T-helper 1 cell treated with Interleukin-12 subunit alpha and Interleukin-12 subunit beta and Interleukin-4 antibody, amounts not matched to agents 30 μg/mL and 1 μg/mL, for 36 hours (primary cell): ENCODE measurements at regions not wholly inside any gene's neighbourhood (a gene's known extent, or its start where the extent isn't known, plus 50 kb on each side); places are given as distances from the start of the nearest gene placed in this dataset.

ENCODE experiments used
- H3K27ac Mint-ChIP-seq: one replicate; pipeline ENCODE4 v1.8.0; 2021; ENCODE audit warnings: mild to moderate bottlenecking, mixed read lengths
- H3K27me3 Mint-ChIP-seq: one replicate; pipeline ENCODE4 v1.8.0; 2021; ENCODE audit warnings: low read depth, mixed read lengths
- H3K36me3 Mint-ChIP-seq: one replicate; pipeline ENCODE4 v1.8.0; 2021; ENCODE audit warnings: low read depth, mixed read lengths
- H3K4me1 Mint-ChIP-seq: one replicate; pipeline ENCODE4 v1.8.0; 2021; ENCODE audit warnings: low read depth, mixed read lengths
- H3K4me3 Mint-ChIP-seq: one replicate; pipeline ENCODE4 v1.8.0; 2021; ENCODE audit warnings: mild to moderate bottlenecking, moderate library complexity, mixed read lengths
- H3K9me3 Mint-ChIP-seq: one replicate; pipeline ENCODE4 v1.8.0; 2021; ENCODE audit warnings: mixed read lengths

DNA sequence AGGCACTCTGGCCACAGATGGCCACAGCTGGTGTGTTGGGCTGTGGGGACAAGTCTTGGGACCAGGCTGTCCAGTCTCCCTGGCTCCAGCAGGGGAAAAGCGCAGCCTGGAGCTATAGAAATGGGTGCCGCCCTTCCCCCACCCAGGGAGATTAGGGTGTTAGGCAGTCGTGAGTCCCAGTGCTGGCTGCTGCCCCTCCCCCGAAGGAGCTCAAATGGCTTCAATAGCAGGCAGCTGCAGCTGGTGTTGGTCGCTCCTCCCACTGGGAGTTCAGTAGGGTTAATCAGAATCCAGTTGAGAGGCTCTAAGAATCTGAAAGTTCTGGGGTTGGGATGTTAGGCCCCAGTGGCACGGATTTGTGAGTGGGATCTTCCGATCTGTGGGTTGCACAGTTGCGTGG, 595.6 kb upstream of the PKN2 start:
- no peak overlapping the region for H3K4me3 Mint-ChIP-seq
- H3K27me3 Mint-ChIP-seq: no peaks in the 10 kb centered on the region
- no peak overlapping the region for H3K27ac Mint-ChIP-seq
- peaks cover 22% of the 10 kb centered on the region for H3K9me3 Mint-ChIP-seq
- no peaks in the 10 kb centered on the region for H3K4me1 Mint-ChIP-seq
- H3K36me3 Mint-ChIP-seq: no peaks in the 10 kb centered on the region

DNA sequence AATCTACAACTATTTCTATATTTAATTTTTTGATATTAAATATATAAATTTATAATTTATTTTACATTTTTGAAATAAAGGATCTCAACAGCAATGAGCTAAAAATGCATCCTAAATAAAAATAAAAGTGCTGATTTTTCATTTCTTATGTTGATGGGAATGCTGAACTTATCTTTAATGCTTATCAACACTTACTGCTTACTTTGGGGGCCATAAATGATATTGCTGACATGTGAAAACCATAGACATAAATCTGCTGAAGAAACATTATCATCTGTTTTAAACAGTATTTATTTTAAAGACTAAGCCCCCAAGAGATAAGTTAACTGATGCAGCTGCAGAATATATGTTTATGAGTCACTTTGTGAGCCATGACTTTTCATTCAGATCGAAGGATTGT, 594.1 kb upstream of the PKN2 start:
- Mint-ChIP-seq H3K4me1 (no peaks in the 10 kb centered on the region), H3K36me3 (no peaks in the 10 kb centered on the region), H3K4me3 (no peak overlapping the region), H3K27me3 (no peaks in the 10 kb centered on the region), H3K27ac (no peak overlapping the region), H3K9me3 (peaks cover 22% of the 10 kb centered on the region)

GRCh38 chr1:88098881-88099280, 585.2 kb upstream of the PKN2 start:
- Mint-ChIP-seq H3K27me3 (peaks cover 3% of the 10 kb centered on the region), H3K4me1 (no peaks in the 10 kb centered on the region), H3K9me3 (no peaks in the 10 kb centered on the region), H3K27ac (no peak overlapping the region), H3K36me3 (no peaks in the 10 kb centered on the region), H3K4me3 (no peak overlapping the region)

DNA sequence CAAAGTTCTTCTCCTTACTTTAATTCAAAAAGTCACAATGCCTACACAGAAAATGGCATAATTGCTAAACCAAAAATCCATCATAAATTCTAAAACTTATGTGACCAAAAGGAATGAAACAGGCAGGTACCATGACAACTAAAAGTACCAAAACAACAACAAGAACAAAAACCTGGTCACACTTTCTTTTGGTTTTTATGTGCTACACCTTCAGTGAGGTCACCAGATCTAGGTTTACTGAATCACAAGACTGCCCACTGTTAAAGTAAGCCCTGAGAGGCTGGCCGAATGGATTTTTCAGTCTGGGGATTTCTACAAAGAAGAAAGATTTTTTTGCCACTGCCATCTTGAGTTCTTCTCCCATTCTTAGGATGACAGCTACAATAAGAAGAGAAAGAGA, 583.0 kb upstream of the PKN2 start:
- H3K36me3 Mint-ChIP-seq: no peaks in the 10 kb centered on the region
- H3K4me1 Mint-ChIP-seq: no peaks in the 10 kb centered on the region
- H3K27ac Mint-ChIP-seq: no peak overlapping the region
- no peak overlapping the region for H3K4me3 Mint-ChIP-seq
- peaks cover 3% of the 10 kb centered on the region for H3K27me3 Mint-ChIP-seq
- no peaks in the 10 kb centered on the region for H3K9me3 Mint-ChIP-seq

DNA sequence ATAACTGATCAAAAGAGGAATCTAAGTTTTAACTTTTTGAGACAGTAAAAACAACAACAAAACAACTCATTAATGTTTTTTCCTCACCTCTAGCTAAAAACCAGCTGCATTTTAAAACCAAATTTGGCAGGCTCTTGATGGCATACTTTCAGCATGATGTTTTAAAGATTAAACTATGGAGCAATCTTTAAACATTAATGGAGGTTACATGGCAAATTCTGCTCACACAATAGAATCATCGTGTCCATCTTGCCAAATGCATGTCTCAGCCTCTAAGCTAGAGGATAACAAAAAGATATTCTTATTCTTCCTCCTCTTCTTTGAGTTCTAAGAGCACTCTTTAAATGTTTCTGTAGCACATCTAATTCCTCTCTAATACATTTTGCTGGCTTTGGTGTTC, 579.8 kb upstream of the PKN2 start:
- no peaks in the 10 kb centered on the region for H3K4me1 Mint-ChIP-seq
- no peak overlapping the region for H3K27ac Mint-ChIP-seq
- H3K27me3 Mint-ChIP-seq: no peaks in the 10 kb centered on the region
- H3K4me3 Mint-ChIP-seq: no peak overlapping the region
- H3K36me3 Mint-ChIP-seq: no peaks in the 10 kb centered on the region
- H3K9me3 Mint-ChIP-seq: no peaks in the 10 kb centered on the region

GRCh38 chr1:88104886-88105285, 579.2 kb upstream of the PKN2 start:
- Mint-ChIP-seq H3K27me3 (no peaks in the 10 kb centered on the region), H3K36me3 (no peaks in the 10 kb centered on the region), H3K27ac (no peak overlapping the region), H3K9me3 (no peaks in the 10 kb centered on the region), H3K4me1 (no peaks in the 10 kb centered on the region), H3K4me3 (no peak overlapping the region)

DNA sequence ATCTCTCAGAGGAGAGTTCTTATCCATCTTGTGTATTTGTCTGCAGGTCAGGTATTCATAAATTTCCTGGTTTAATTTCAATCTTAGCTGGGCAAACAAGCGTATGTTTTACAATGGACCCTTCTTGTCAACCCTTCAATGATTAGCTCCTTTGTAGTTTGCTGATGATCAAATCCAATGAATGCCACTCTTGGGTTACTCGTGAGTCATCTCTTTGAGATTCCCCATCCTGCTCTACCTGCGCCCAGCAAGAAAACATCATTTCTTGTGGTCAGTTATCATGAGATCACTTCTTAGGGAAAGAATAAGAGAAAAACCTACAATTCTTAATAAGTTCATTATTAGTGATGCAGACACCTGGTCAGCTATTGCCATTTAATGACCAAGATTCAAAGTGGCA, 572.3 kb upstream of the PKN2 start:
- Mint-ChIP-seq H3K27me3 (peaks cover 3% of the 10 kb centered on the region), H3K36me3 (no peaks in the 10 kb centered on the region), H3K9me3 (no peaks in the 10 kb centered on the region), H3K4me1 (no peaks in the 10 kb centered on the region), H3K27ac (no peak overlapping the region), H3K4me3 (no peak overlapping the region)

DNA sequence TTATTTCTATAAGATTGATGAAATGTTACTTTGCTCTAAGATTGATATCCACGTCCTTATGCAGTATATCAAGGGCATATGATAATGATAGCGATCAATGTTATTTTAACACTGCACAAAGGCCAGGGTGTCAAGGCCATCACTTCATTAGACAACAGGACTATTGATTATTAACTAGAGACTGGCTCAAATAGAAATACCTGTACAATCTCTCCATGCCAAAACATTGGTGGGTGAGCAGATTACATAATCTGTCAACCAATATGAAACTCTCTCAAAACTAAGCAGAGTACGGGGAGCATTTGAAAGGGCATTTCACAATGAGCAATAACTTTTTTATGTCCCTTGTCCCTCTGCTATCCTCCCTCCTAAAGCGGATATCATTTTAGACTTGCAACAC, 566.5 kb upstream of the PKN2 start:
- Mint-ChIP-seq H3K36me3 (no peaks in the 10 kb centered on the region), H3K27me3 (no peaks in the 10 kb centered on the region), H3K4me3 (no peak overlapping the region), H3K4me1 (no peaks in the 10 kb centered on the region), H3K9me3 (no peaks in the 10 kb centered on the region), H3K27ac (no peak overlapping the region)

- Mint-ChIP-seq H3K27ac (no peak overlapping the region), H3K9me3 (no peaks in the 10 kb centered on the region), H3K36me3 (no peaks in the 10 kb centered on the region), H3K4me1 (no peaks in the 10 kb centered on the region), H3K27me3 (no peaks in the 10 kb centered on the region), H3K4me3 (no peak overlapping the region)
Measured at GRCh38 chr1:88118176-88118845, 565.8 kb upstream of the PKN2 start.

GRCh38 chr1:88124614-88125013, 559.5 kb upstream of the PKN2 start:
- H3K27me3 Mint-ChIP-seq: no peaks in the 10 kb centered on the region
- no peaks in the 10 kb centered on the region for H3K36me3 Mint-ChIP-seq
- no peak overlapping the region for H3K27ac Mint-ChIP-seq
- no peaks in the 10 kb centered on the region for H3K4me1 Mint-ChIP-seq
- no peak overlapping the region for H3K4me3 Mint-ChIP-seq
- no peaks in the 10 kb centered on the region for H3K9me3 Mint-ChIP-seq

GRCh38 chr1:88126467-88126866, 557.6 kb upstream of the PKN2 start:
- Mint-ChIP-seq H3K27me3 (no peaks in the 10 kb centered on the region), H3K4me1 (no peaks in the 10 kb centered on the region), H3K9me3 (no peaks in the 10 kb centered on the region)

DNA sequence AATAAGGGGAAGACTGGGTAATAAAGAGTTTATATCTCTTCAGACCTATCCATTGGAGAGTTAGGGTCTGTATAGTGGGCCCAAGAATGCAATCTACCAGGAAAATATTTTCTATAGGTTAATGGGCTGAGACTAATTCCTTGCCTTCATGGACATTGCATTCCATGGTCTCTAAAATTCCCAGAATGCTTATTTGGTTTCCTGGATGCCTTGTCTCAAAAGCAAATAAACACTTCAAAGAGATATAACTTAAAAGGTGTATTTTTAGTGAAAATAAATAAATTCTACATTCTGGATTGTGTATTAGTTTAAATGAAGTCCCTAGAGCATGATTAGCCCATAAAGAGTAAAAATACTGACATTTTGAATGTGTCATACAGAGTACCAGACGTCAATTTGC, 550.1 kb upstream of the PKN2 start:
- H3K4me1 Mint-ChIP-seq: no peaks in the 10 kb centered on the region
- no peak overlapping the region for H3K4me3 Mint-ChIP-seq
- H3K27ac Mint-ChIP-seq: no peak overlapping the region
- H3K36me3 Mint-ChIP-seq: no peaks in the 10 kb centered on the region
- H3K9me3 Mint-ChIP-seq: no peaks in the 10 kb centered on the region
- no peaks in the 10 kb centered on the region for H3K27me3 Mint-ChIP-seq

More at GRCh38 chr1:88126467-88126866, 557.6 kb upstream of the PKN2 start:
- no peak overlapping the region for H3K27ac Mint-ChIP-seq
- H3K4me3 Mint-ChIP-seq: no peak overlapping the region
- no peaks in the 10 kb centered on the region for H3K36me3 Mint-ChIP-seq

DNA sequence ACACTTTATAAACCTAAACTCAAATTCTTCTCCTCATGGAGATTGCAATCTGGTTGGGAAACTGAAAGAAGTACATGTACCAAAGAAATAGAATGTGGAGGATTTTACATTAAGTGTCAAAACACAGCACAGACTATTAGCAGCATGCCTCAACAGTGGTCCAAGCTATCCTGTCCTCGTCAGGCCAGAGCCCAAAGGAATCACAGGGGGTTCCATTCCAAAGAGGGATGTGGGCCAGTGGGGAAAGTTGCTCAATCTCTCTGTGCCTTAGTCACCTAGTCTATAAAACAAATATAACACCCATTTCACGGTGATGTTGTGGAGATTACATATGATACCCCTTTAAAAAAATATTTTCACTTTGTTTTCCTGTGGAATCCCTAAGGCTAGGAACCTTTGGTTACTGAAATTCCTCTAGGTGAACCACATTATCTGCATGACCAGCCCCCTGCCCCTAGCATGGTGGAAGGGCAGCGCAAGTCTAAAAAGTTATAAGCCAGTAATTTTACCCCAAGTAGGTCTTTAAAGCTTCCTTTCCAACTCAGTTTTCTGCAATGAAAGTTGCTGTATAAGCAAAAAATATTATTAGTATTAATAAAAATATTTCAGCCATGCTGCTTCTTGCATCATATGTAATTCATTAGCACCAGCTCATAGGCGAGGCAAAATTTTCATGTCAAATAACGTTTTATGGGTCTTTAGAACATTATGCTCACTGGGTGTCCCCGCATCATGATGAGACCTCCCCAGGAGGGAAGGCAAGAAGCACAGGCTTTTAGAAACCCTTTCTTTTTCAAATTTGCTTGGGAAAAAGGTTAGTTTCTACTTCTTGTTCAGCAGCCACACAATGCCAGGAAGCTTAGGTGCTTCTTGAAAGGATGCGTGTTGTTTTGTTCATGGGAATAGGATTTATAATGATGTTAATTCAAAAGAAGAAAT, 548.8 kb upstream of the PKN2 start:
- Mint-ChIP-seq H3K4me3 (no peak overlapping the region), H3K9me3 (no peaks in the 10 kb centered on the region), H3K36me3 (no peaks in the 10 kb centered on the region), H3K4me1 (no peaks in the 10 kb centered on the region), H3K27me3 (no peaks in the 10 kb centered on the region), H3K27ac (no peak overlapping the region)

DNA sequence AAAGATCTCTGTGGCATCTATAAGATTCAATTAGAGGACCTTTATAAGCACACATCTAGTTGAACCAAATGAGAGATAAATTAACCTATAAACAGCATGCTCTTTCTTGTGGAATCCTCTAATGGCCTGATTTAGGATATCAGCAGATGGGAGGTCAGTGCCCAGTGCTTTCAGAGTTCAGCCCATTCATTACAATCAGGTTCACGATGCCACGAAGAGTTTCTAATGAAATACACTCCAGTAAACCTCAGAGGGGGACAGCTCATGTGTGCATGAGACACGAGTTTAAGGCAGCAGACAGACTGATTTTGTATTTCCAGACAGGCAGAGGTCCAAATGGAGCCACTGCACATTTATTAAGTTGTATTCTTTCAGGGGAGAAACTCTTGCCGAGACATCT, 544.4 kb upstream of the PKN2 start:
- Mint-ChIP-seq H3K4me3 (no peak overlapping the region), H3K27me3 (peaks cover 3% of the 10 kb centered on the region), H3K9me3 (no peaks in the 10 kb centered on the region), H3K27ac (no peak overlapping the region), H3K4me1 (peaks cover 3% of the 10 kb centered on the region), H3K36me3 (no peaks in the 10 kb centered on the region)

- Mint-ChIP-seq H3K9me3 (no peaks in the 10 kb centered on the region), H3K4me1 (peaks cover 3% of the 10 kb centered on the region), H3K27me3 (peaks cover 10% of the 10 kb centered on the region), H3K27ac (no peak overlapping the region), H3K36me3 (no peaks in the 10 kb centered on the region), H3K4me3 (no peak overlapping the region)
Measured at GRCh38 chr1:88140325-88140724, 543.7 kb upstream of the PKN2 start.
